ENCODE measurements at regions not wholly inside any gene's neighbourhood (a gene's known extent, or its start where the extent isn't known, plus 50 kb on each side); places are given as distances from the start of the nearest gene placed in this dataset.
A peak's percentile ranks its signal among the peaks of the same experiment; 100 is the strongest.

DNA sequence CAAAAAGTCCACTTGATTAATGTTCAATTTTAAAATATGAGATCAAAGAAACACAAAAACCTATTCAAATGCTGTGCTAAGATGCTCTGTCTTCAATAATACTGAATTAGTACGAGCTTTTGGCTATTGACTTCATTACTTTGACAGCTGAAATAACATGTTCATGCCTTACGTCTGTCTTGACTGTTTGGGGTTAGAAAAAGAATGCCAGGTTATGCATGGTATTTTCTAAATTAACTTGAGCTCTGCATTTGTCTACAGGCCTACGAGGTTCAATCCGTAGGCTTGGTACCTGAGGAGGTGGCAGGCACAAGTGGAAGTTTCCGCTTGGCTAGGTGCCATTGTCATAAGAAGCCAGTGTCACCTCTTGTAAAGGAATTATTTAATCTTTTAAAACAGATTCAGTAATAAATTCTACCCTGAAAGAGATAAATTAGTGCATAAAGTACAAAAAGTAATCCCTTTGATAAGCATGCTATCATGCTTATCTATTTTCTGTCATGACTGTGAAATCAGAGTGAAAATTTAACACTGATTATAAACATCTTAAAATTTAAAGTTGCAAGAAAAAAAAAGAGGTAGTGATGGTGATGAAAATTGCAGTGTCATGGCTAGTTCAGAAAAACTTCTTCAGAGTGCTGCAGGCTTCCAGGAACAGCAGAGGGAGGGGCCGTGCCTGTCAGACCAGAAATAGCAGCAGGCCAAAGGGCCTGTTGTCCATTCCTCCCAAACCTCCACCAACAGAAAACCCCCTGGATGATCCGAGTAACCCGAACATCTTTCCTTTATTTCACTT is 115.7 kb downstream of the ARRDC4 start (continued):
- peak; percentile 64 for TF ChIP-seq ARID1B (IDR thresholded peaks at IDR 0.05)
- TF ChIP-seq KDM1A (IDR thresholded peaks at IDR 0.05) = 0 out of 4 replicates have a peak, but pooled peaks have one; percentile 35 to 50
- TF ChIP-seq ZNF184 (CRISPR knock-in tag; IDR thresholded peaks at IDR 0.05) = no peak
- TF ChIP-seq ZNF3 (CRISPR knock-in tag; IDR thresholded peaks at IDR 0.05) = no peak
- TF ChIP-seq BRF1 (IDR thresholded peaks at IDR 0.05; ENCODE audit: borderline replicate concordance, extremely low read depth, insufficient read length) = no peak
- TF ChIP-seq ZNF384 (IDR thresholded peaks at IDR 0.05; ENCODE audit: low read depth, low read length) = peak; percentile 83
- TF ChIP-seq, protein P1, sequence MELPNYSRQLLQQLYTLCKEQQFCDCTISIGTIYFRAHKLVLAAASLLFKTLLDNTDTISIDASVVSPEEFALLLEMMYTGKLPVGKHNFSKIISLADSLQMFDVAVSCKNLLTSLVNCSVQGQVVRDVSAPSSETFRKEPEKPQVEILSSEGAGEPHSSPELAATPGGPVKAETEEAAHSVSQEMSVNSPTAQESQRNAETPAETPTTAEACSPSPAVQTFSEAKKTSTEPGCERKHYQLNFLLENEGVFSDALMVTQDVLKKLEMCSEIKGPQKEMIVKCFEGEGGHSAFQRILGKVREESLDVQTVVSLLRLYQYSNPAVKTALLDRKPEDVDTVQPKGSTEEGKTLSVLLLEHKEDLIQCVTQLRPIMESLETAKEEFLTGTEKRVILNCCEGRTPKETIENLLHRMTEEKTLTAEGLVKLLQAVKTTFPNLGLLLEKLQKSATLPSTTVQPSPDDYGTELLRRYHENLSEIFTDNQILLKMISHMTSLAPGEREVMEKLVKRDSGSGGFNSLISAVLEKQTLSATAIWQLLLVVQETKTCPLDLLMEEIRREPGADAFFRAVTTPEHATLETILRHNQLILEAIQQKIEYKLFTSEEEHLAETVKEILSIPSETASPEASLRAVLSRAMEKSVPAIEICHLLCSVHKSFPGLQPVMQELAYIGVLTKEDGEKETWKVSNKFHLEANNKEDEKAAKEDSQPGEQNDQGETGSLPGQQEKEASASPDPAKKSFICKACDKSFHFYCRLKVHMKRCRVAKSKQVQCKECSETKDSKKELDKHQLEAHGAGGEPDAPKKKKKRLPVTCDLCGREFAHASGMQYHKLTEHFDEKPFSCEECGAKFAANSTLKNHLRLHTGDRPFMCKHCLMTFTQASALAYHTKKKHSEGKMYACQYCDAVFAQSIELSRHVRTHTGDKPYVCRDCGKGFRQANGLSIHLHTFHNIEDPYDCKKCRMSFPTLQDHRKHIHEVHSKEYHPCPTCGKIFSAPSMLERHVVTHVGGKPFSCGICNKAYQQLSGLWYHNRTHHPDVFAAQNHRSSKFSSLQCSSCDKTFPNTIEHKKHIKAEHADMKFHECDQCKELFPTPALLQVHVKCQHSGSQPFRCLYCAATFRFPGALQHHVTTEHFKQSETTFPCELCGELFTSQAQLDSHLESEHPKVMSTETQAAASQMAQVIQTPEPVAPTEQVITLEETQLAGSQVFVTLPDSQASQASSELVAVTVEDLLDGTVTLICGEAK (IDR thresholded peaks at IDR 0.05) = peak; percentile 68; the same call in 1 of the 2 replicates
- TF ChIP-seq, protein P1 (CRISPR knock-in tag; IDR thresholded peaks at IDR 0.05) = no peak
- TF ChIP-seq MAZ (CRISPR knock-in tag; conservative IDR thresholded peaks at IDR 0.05 in 1 of 2, IDR thresholded peaks at IDR 0.05 in 1 of 2) = peak in 1 of 2 experiments; percentile 60; a peak in 1 of 4 replicates
- TF ChIP-seq SMARCA4 (IDR thresholded peaks at IDR 0.05) = peak; percentile 68; the same call in 1 of the 2 replicates
- TF ChIP-seq, protein P2, sequence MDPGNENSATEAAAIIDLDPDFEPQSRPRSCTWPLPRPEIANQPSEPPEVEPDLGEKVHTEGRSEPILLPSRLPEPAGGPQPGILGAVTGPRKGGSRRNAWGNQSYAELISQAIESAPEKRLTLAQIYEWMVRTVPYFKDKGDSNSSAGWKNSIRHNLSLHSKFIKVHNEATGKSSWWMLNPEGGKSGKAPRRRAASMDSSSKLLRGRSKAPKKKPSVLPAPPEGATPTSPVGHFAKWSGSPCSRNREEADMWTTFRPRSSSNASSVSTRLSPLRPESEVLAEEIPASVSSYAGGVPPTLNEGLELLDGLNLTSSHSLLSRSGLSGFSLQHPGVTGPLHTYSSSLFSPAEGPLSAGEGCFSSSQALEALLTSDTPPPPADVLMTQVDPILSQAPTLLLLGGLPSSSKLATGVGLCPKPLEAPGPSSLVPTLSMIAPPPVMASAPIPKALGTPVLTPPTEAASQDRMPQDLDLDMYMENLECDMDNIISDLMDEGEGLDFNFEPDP (CRISPR knock-in tag; IDR thresholded peaks at IDR 0.05) = no peak
- peak; percentile 40; the same call in 1 of the 2 replicates for TF ChIP-seq NCOA1 (IDR thresholded peaks at IDR 0.05; ENCODE audit: low read depth)
- TF ChIP-seq ZNF175 (CRISPR knock-in tag; IDR thresholded peaks at IDR 0.05; ENCODE audit: low read depth) = 0 out of 2 replicates have a peak, but pooled peaks have one; percentile 21
- TF ChIP-seq SNAPC5 (CRISPR knock-in tag; IDR thresholded peaks at IDR 0.05) = no peak
- no peak for TF ChIP-seq ASH1L (IDR thresholded peaks at IDR 0.05; ENCODE audit: borderline replicate concordance, low read depth, partially characterized antibody)
- no peak for TF ChIP-seq KDM4B (IDR thresholded peaks at IDR 0.05; ENCODE audit: borderline replicate concordance in 2 of 2, low read depth in 1 of 2)
- peak; percentile 32; the same call in 1 of the 2 replicates for TF ChIP-seq EP400 (IDR thresholded peaks at IDR 0.05)
- no peak for TF ChIP-seq IRF2 (CRISPR knock-in tag; IDR thresholded peaks at IDR 0.05)
